Omental fat pad (tissue), 3 donors: ENCODE measurements at regions not wholly inside any gene's neighbourhood (a gene's known extent, or its start where the extent isn't known, plus 50 kb on each side); places are given as distances from the start of the nearest gene placed in this dataset.

Source experiments
- ATAC-seq: fragments of 150-250 bp; one replicate; pipeline ENCODE4 v1.9.1; 2016; ENCODE audit warnings: mild to moderate bottlenecking, moderate library complexity; ENCODE audit not compliant: low FRiP score
- DNase-seq: peaks from one replicate; pipeline ENCODE4 v3.0.0-alpha.2; 2019; ENCODE audit warnings: low spot score
- TF ChIP-seq, protein P1 (sequence below), 3 donors: fragments of 450-650 bp; IDR thresholded peaks; one replicate each; pipeline ENCODE4 v1.5.1; 2016 to 2017; ENCODE audit warnings: antibody characterized with exemption in 3 of 3, mild to moderate bottlenecking in 3 of 3, moderate library complexity in 2 of 3

DNA sequence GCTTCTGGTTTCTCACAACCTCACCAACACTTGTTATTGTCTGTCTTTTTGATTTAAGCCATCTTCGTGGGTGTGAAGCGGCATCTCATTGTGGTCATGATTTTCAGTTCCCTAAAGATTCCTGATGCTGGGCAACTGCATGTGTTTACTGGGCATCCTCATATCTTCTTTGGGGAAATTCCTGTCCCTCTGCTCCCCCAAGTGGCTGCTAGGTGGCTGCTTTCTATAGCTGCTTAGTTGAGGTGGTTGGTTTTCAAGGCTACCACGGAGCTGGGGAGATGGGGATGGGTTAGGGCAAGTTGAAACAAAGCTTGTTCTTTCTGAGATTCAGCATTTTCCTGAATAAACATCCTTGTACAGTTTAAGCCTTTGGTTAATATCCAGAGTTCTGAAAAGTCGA lies 403.9 kb upstream of the SULF2 start:
- TF ChIP-seq, protein P1, sequence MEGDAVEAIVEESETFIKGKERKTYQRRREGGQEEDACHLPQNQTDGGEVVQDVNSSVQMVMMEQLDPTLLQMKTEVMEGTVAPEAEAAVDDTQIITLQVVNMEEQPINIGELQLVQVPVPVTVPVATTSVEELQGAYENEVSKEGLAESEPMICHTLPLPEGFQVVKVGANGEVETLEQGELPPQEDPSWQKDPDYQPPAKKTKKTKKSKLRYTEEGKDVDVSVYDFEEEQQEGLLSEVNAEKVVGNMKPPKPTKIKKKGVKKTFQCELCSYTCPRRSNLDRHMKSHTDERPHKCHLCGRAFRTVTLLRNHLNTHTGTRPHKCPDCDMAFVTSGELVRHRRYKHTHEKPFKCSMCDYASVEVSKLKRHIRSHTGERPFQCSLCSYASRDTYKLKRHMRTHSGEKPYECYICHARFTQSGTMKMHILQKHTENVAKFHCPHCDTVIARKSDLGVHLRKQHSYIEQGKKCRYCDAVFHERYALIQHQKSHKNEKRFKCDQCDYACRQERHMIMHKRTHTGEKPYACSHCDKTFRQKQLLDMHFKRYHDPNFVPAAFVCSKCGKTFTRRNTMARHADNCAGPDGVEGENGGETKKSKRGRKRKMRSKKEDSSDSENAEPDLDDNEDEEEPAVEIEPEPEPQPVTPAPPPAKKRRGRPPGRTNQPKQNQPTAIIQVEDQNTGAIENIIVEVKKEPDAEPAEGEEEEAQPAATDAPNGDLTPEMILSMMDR (IDR thresholded peaks at IDR 0.05), result no peak
- ATAC-seq (no peak), DNase-seq (no peak)

DNA sequence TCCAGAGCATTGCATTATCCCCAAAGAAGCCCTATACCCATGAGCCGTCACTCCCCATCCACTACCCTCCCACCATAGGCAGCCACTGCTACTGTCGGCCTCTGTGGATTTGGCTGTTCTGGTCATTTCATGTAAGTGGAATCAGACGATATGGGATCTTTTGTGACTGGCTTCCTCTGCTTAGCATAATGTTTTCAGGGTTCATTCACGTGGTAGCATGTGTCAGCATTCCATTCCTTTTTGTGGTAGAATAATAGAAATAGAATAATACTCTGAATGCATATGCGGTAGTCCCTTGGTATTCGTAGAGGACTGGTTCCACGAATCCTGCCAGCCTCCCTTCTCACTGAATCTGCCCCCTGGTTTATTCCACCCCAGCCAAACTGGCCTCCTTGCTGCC lies 402.6 kb upstream of the SULF2 start:
- TF ChIP-seq, protein P1 (IDR thresholded peaks at IDR 0.05), result no peak
- no peak for DNase-seq

DNA sequence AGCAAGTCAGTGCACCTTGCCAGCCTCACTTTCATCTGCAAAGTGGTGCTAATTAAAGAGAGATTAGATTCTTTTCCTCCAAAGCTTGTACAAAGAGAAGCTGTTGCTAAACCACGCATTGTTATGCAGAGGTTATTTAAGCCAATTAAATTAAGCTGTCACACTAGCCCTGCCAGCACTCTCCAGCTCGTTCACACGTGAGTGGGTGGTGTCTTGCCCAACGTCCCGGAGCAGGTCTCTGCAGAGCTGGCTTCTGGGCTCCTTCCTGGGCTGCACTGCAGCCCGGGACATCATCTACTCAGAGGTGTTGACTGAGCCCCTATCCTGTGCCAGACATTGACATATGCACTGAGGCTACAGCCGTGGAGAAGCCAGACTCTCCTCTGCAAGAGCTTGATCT lies 401.6 kb upstream of the SULF2 start:
- TF ChIP-seq, protein P1 (IDR thresholded peaks at IDR 0.05), result no peak
- DNase-seq, result no peak
- ATAC-seq, result peak; percentile 50

More for the DNA sequence above, 402.6 kb upstream of the SULF2 start:
- ATAC-seq, result no peak

DNA sequence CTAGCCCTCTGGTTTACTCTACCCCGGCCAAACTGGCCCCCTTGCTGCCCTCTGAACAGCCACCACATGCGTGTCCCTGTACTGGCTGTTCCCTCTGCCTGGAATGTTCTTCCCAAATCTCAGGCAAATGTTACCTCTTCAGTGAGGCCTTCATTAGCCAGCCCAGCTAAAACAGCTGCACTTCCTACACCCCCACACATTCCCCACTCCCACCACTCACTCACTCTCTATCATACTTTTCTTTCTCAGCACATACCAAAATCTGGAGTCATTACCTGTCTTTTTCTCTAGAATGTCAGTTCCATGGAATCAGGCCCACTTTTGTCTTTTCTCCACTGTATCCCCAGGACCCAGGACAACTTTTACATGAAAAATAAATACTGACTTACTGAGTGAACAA lies 401.2 kb upstream of the SULF2 start:
- no peak for DNase-seq

DNA sequence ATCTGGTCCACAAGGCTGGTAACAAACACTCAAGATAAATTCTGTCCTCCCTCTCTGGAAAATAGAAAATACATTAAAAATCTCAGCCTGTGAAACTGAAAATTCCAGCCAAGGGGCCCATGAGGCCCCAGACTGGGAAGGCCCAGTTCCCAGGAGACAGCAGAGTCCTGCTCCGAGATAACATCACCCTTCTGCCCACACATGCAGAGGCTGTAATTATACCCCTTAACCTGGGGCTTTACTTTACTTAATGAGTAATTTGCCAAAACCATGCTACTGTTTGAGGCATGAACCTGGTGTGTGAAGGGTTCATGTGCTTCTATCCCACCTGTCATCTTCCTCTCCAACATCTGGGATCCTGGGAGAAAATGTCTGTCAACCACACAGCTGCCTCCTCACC lies 398.9 kb upstream of the SULF2 start:
- TF ChIP-seq, protein P1 (IDR thresholded peaks at IDR 0.05), result no peak
- no peak for DNase-seq
- no peak for ATAC-seq

More for the DNA sequence above, 401.2 kb upstream of the SULF2 start:
- peak; percentile 66 for ATAC-seq
- TF ChIP-seq, protein P1 (IDR thresholded peaks at IDR 0.05), result no peak

DNA sequence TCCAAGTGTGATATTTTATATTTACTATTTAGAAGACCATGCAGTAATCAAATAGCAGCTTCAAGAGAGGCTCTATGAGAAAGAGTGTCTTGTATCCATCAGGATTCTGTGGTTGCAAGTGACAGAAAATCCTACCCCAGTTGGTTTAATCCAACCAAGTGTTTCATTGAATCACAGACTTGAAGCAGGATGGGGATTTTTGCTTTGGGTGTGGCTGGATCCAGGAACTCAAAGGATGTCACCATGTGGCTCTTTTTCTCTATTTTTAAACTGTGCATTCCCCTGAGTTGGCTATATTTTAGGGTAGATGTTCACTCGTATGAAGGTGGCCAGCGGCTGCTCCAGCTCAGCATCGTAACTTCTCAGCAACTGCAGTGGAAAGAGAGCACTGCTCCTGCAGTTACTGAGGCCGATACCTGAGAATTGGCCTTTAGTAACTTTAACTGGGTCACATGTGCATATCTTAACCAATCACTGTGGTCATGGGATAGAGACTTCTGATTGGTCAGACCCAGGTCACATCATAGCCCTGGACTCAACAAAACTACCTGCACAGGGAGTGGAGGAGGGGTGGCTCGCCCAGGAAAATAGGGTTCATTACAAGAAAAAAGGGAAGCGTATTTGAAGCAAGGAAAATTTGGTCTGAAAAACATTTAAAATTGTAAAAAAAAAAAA lies 396.1 kb upstream of the SULF2 start:
- no peak for DNase-seq
- TF ChIP-seq, protein P1 (IDR thresholded peaks at IDR 0.05), result no peak
- no peak for ATAC-seq

DNA sequence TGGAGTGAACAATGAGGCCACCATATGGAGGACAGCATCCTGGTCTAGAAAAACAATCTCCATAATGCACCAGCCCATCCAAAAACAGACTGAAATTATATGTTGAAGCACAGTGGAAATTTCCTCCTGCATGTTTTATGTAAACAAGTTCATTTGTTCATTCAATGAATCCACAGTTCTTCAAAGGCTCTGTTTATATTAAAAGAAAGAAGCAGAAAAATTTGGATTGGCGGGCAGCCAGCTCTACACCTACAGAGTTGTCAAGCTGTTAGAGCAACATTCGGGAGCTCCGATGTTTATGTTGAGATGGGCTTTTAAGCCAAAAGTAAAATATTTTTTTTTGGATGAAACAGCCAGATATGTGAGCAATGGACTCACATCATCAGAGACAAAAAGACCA lies 395.3 kb upstream of the SULF2 start:
- no peak for ATAC-seq
- DNase-seq, result no peak
- TF ChIP-seq, protein P1 (IDR thresholded peaks at IDR 0.05), result no peak
